Urothelium cell line (cell line): ENCODE measurements at regions not wholly inside any gene's neighbourhood (a gene's known extent, or its start where the extent isn't known, plus 50 kb on each side); places are given as distances from the start of the nearest gene placed in this dataset.
"Not testable (repeated sequence)": the region's sequence is repeated elsewhere in the genome, so short reads cannot be mapped to it uniquely, and the experiment has no call there.

ENCODE experiments used
- DNase-seq: peaks from one replicate; pipeline ENCODE4 v3.0.0; 2011; ENCODE audit warnings: low spot score, mixed read lengths
- FAIRE-seq: peaks from 2 replicates; lab custom pipeline; 2011; peaks lifted over from hg19 to GRCh38; lab: Jason Lieb, UNC

GRCh38 chr17:71828182-71828596 is 292.6 kb upstream of the SOX9 start:
- DNase-seq = peak; percentile 27

GRCh38 chr17:71830866-71831265 is 290.0 kb upstream of the SOX9 start:
- FAIRE-seq = no peak
- DNase-seq = no peak

More at GRCh38 chr17:71828182-71828596, 292.6 kb upstream of the SOX9 start:
- FAIRE-seq = no peak

- DNase-seq (no peak), FAIRE-seq (no peak)
Observed at GRCh38 chr17:71842986-71843385, 277.8 kb upstream of the SOX9 start.

- DNase-seq (no peak), FAIRE-seq (no peak)
Observed at GRCh38 chr17:71845337-71845736, 275.5 kb upstream of the SOX9 start.

GRCh38 chr17:71846561-71847110 is 274.2 kb upstream of the SOX9 start:
- DNase-seq (no peak), FAIRE-seq (no peak)

- FAIRE-seq (peak; percentile 73), DNase-seq (no peak)
Observed at GRCh38 chr17:71849783-71850768, 270.7 kb upstream of the SOX9 start.

GRCh38 chr17:71850812-71851211 is 270.0 kb upstream of the SOX9 start:
- DNase-seq = no peak
- no peak for FAIRE-seq

GRCh38 chr17:71855010-71855409 is 265.8 kb upstream of the SOX9 start:
- DNase-seq (no peak), FAIRE-seq (no peak)

GRCh38 chr17:71864755-71865154 is 256.1 kb upstream of the SOX9 start:
- no peak for FAIRE-seq
- DNase-seq = no peak

GRCh38 chr17:71866095-71866494 is 254.7 kb upstream of the SOX9 start:
- DNase-seq (no peak), FAIRE-seq (peak; percentile 23)

GRCh38 chr17:71869293-71869692 is 251.5 kb upstream of the SOX9 start:
- DNase-seq (no peak), FAIRE-seq (no peak)

- FAIRE-seq = no peak
Observed at GRCh38 chr17:71869841-71870545, 250.8 kb upstream of the SOX9 start.

GRCh38 chr17:71870546-71870862 is 250.3 kb upstream of the SOX9 start:
- no peak for DNase-seq
- FAIRE-seq = no peak

More at GRCh38 chr17:71869841-71870545, 250.8 kb upstream of the SOX9 start:
- no peak for DNase-seq

GRCh38 chr17:71872843-71873485 is 247.9 kb upstream of the SOX9 start:
- DNase-seq = no peak
- FAIRE-seq = peak; percentile 80

- DNase-seq, FAIRE-seq: not testable (repeated sequence)
Observed at GRCh38 chr17:71874773-71875172, 246.0 kb upstream of the SOX9 start.

- DNase-seq (no peak), FAIRE-seq (no peak)
Observed at GRCh38 chr17:71878271-71878670, 242.5 kb upstream of the SOX9 start.

- no peak for FAIRE-seq
- no peak for DNase-seq
Observed at GRCh38 chr17:71878998-71879397, 241.8 kb upstream of the SOX9 start.

- DNase-seq (no peak), FAIRE-seq (no peak)
Observed at GRCh38 chr17:71881041-71881440, 239.8 kb upstream of the SOX9 start.

- no peak for FAIRE-seq
- no peak for DNase-seq
Observed at GRCh38 chr17:71881581-71881980, 239.2 kb upstream of the SOX9 start.

GRCh38 chr17:71883258-71883657 is 237.6 kb upstream of the SOX9 start:
- peak; percentile 53 for FAIRE-seq
- DNase-seq = no peak

- DNase-seq (no peak), FAIRE-seq (peak; percentile 48)
Observed at GRCh38 chr17:71883845-71884244, 237.0 kb upstream of the SOX9 start.
